WI38 (cell line): ENCODE measurements at regions not wholly inside any gene's neighbourhood (a gene's known extent, or its start where the extent isn't known, plus 50 kb on each side); places are given as distances from the start of the nearest gene placed in this dataset.

Experiments
- H3K4me3 ChIP-seq: 2 replicates; pipeline ENCODE4 v1.5.1; 2011; ENCODE audit warnings: low read depth, mild to moderate bottlenecking, control low read depth, low read length
- TF ChIP-seq, protein P1 (sequence below): IDR thresholded peaks from 2 replicates; pipeline ENCODE4 v1.5.1; 2012; ENCODE audit warnings: low read depth, mild to moderate bottlenecking, control low read depth, low read length

DNA sequence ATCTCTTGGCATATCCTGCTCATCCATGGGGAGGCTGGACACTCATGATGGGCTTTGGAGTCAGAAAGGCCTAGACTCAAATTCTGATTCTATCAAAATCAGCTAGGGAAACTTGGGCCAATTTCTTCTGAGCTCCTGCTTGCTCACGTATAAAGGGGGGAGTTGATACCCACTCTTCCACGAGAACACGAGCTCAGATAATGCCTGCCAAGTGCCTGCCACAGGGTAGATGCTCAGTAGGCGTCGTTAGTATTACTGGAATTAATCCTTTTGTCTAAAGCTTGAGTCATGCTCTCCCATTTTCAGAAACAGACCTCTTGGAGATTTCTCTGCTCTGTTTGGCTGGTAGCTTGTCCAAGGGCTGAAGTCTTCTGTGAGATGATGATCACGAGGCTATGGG is 238.3 kb upstream of the MVB12B start:
- TF ChIP-seq, protein P1, sequence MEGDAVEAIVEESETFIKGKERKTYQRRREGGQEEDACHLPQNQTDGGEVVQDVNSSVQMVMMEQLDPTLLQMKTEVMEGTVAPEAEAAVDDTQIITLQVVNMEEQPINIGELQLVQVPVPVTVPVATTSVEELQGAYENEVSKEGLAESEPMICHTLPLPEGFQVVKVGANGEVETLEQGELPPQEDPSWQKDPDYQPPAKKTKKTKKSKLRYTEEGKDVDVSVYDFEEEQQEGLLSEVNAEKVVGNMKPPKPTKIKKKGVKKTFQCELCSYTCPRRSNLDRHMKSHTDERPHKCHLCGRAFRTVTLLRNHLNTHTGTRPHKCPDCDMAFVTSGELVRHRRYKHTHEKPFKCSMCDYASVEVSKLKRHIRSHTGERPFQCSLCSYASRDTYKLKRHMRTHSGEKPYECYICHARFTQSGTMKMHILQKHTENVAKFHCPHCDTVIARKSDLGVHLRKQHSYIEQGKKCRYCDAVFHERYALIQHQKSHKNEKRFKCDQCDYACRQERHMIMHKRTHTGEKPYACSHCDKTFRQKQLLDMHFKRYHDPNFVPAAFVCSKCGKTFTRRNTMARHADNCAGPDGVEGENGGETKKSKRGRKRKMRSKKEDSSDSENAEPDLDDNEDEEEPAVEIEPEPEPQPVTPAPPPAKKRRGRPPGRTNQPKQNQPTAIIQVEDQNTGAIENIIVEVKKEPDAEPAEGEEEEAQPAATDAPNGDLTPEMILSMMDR = no peak

DNA sequence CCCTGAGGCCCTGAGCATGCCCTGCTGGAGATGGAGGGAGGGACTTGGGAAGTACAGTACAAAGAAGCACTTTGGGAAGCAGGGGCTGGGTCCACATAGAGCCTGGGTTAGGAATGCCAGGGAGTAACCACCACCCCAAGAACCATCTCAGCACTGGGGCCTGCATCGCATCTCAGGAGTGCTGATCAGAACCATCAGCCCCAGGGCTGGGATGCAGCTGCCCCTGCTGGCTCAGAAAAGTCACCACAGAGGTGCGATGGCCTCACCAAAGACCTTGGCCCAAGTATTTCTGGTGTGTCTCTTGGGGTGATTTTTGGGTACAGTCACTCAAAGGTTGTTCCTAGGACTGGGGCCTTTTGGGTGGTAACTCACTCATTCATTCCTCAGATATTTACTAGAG is 236.8 kb upstream of the MVB12B start:
- no peak overlapping the region for H3K4me3 ChIP-seq

More for the DNA sequence above, 238.3 kb upstream of the MVB12B start:
- no peak overlapping the region for H3K4me3 ChIP-seq

DNA sequence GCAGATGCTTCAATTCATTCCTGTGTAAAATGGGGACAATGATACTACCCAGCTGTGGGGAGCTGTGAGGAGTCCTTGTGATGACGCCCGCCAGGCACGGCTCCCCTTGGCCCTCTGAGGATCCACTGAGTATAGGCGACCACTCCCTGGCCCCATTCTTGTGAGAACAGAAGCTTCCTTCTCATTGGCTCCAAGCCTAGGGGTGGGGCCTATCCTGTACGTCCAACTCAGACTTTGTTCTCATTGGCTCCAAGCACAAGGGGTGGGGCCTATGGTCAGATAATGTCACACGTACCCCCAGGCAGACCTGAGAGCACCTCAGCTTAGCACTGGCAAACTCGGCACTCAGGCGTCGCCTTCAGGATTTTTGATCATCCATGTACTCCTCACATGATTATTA is 232.9 kb upstream of the MVB12B start:
- H3K4me3 ChIP-seq = no peak overlapping the region
- TF ChIP-seq, protein P1 = no peak

More for the DNA sequence above, 236.8 kb upstream of the MVB12B start:
- TF ChIP-seq, protein P1 = no peak

DNA sequence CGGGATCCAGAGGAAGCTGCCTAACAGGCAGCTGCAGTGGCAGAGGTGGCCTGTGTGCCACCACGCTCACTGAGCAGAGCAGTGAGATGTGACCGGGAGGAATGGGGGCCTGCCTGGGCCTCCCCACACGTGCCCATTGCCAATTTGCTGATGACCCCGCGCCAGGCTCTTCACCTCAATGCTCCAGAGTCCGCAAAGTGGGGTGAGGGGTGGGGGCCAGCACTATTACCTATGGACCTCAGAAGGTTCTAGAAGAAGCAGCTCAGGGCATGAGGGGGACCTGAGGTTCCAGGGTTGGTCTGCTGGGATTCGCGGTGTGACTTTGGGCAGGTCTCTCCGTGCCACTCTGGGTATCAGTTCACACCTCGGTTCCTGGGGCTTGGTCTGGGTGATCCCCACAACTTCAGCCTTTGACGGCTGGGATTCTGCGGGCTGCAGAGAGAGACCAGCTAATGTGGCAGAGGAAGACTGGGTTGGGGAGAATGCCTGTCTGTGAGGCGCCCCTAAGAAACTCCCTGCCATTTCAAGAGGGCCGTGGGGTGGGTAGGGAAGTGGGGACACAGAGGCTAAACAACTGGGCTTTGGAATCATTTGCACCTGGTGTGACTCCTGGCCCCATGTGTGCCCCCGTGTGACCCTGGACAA is 231.0 kb upstream of the MVB12B start:
- H3K4me3 ChIP-seq = no peak overlapping the region
- TF ChIP-seq, protein P1 = no peak

DNA sequence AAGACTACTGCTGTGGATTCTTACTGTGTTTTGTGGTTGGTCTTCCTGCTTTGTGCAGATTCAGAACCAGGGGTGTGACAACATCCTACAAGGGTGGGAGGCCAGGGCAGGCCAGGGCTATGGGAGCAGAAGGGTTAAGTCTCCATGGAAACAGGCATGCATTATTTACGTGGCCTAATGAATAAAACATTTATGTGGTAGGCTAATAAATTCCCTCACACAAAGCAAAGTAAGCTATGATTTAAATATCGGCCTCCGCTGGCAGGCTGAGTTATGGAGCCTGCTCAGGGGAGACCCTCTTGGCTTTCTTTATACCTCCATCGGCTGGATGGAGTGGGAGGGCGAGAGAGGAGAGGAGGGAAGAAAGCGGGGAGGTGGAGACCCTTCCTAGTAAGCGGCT is 230.3 kb upstream of the MVB12B start:
- TF ChIP-seq, protein P1 = no peak
- H3K4me3 ChIP-seq = no peak overlapping the region

DNA sequence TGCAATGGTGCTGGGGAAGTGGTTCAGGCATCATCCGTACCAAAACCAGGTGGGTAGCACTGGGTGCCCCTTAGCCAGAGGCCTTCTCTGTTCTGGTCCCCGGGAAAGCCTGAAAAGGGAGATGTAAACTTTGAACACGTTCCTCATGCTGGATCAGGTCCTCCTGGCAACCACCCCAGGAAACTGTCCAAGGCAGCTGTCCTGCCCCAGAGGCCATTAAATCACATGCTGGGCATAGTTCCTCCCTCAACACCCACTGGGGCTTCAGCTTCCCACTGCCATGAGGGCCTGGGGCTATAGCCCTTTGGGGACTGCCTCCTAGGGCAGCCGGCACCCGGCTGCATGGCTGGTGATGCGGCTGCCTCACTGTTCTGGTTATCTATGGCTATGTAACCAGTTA is 228.9 kb upstream of the MVB12B start:
- TF ChIP-seq, protein P1 = no peak
- no peak overlapping the region for H3K4me3 ChIP-seq

DNA sequence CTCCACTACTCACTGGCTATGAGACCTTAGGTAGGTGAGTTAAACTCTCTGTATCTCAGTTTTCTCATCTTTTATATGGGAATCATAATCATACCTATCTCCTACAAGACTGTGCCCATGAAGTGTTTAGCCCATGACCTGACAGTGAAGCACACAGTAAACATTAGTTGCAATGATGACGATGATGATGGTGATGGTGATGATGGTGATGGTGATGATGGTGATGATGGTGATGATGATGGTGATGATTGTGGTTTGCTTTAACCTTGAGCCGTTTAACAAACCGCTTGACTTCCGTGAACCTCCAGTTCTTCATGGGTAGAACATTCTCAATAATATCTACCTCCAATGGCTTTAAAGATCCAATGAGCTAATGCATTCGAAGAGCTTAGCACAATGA is 220.2 kb upstream of the MVB12B start:
- TF ChIP-seq, protein P1 = no peak
- no peak overlapping the region for H3K4me3 ChIP-seq
